MG63 (cell line): ENCODE measurements at regions not wholly inside any gene's neighbourhood (a gene's known extent, or its start where the extent isn't known, plus 50 kb on each side); places are given as distances from the start of the nearest gene placed in this dataset.
"Not testable (repeated sequence)": the region's sequence is repeated elsewhere in the genome, so short reads cannot be mapped to it uniquely, and the experiment has no call there.

ENCODE experiments used
- DNase-seq: peaks from one replicate; pipeline ENCODE4 v3.0.0-alpha.2; 2020
- H3K27me3 ChIP-seq: fragments of 250-450 bp; sonication (Bioruptor Pico); 2 replicates; pipeline ENCODE4 v1.5.1; 2020; ENCODE audit warnings: mild to moderate bottlenecking, moderate library complexity
- H3K36me3 ChIP-seq: fragments of 250-450 bp; sonication (Bioruptor Pico); 2 replicates; pipeline ENCODE4 v1.5.1; 2020; ENCODE audit warnings: mild to moderate bottlenecking, moderate library complexity
- H3K4me3 ChIP-seq: fragments of 250-450 bp; sonication (Bioruptor Pico); 2 replicates; pipeline ENCODE4 v1.5.1; 2020; ENCODE audit warnings: mild to moderate bottlenecking, moderate library complexity
- H3K9me3 ChIP-seq: fragments of 250-450 bp; sonication (Bioruptor Pico); 2 replicates; pipeline ENCODE4 v1.5.1; 2020; ENCODE audit warnings: mild to moderate bottlenecking, moderate library complexity

DNA sequence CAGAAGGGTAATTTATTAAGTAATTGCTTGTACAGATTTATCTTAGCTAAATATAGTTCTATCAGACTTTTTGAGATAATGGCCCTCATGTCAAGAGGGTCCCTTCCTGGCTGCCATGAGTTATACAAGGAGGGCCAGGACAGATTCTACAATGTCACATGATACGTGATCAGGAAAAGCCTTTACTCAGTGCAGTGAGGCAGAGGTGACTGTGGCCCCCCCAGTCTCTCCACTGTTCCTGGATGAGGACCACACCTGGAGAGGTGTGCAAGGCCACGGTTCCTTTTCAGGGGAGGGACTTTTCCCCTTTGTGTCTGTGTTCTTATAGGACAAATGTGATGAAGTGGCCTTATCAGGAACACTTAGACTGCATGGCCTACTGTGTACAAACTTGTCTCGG, 54.3 kb upstream of the LRCH1 start:
- no peaks in the 10 kb centered on the region for H3K36me3 ChIP-seq
- no peak for DNase-seq
- no peaks in the 10 kb centered on the region for H3K9me3 ChIP-seq
- no peaks in the 10 kb centered on the region; the same call in 1 of the 2 replicates for H3K27me3 ChIP-seq
- no peak overlapping the region for H3K4me3 ChIP-seq

DNA sequence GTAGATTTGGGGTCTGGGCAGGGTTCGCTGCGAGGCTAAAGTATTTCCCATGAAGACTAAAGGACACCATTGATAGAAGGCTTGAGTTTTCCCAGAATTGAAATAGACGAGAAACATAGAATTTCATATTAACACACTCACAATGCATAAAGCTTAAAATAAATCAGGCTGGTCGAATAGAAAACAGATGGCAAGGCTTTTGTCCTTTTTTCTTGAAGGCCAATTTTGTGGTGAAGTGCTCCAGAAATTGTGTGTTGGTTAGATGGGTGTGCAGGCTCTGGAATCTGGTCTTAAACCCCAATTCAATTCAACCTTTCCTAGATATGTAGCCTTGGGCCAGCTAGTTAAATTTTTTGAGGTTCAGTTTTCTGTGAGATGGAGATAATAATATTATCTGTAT, 56.9 kb upstream of the LRCH1 start:
- Histone ChIP-seq H3K9me3 (no peaks in the 10 kb centered on the region), H3K36me3 (no peaks in the 10 kb centered on the region), H3K27me3 (no peaks in the 10 kb centered on the region), H3K4me3 (no peak overlapping the region)
- no peak for DNase-seq

DNA sequence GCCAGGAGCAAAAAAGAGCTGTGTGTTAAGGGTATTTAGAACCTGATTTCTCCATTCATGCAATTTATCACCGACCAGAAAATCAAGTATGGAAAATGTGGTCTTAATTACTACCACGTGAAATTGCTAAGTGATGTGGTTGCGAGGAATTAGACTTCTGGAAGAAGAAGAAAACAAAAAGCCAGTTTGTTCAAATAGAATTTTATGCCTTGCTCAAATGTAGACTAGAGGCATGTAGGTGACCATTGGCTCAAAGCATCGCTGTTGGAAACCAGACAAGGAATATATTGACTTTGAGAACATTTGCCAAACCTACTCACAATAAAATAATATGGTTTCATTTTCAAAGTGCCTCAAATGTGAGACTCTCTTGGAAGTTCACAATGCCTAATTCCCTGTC, 57.3 kb upstream of the LRCH1 start:
- no peak for DNase-seq
- no peak overlapping the region for H3K4me3 ChIP-seq
- H3K36me3 ChIP-seq, result no peaks in the 10 kb centered on the region
- H3K27me3 ChIP-seq, result no peaks in the 10 kb centered on the region
- H3K9me3 ChIP-seq, result no peaks in the 10 kb centered on the region

DNA sequence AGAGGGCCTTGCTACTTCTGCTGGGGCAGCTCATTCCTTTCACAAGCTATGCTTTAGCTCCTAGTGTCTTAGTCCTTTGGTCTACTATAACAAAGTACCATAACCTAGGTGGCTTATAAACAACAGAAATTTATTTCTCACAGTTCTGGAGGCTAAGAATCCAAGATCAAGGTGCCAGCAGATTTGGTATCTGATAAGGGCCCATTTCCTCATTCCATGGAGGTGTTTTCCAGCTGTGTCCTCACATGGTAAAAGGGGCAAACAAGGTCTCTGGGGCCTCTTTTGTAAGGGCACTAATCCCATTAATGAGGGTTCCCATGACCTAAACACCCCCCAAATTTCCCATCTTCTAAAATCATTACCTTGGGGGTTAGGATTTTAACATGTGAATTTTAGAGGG, 57.9 kb upstream of the LRCH1 start:
- Histone ChIP-seq H3K4me3 (no peak overlapping the region), H3K27me3 (no peaks in the 10 kb centered on the region), H3K36me3 (no peaks in the 10 kb centered on the region), H3K9me3 (no peaks in the 10 kb centered on the region)
- DNase-seq, result no peak

DNA sequence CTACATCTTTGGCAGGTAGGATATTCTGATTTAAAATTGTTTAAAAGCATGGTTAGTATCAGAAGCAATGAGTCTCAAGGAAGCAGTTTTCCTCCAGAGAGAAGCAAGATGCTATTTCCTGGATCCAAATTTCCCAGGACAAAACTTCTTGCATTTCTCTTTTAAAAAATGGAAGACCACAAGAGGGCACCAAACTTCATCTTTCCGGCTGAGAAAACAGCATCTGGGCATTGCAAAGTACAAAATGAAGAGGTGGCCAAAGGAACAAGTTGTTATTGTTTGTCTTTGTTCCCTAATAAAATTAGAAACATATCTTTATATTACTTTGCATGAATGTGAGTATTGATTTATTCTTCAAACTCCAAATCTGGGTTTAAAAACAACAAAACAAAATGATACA, 60.0 kb upstream of the LRCH1 start:
- Histone ChIP-seq H3K36me3 (no peaks in the 10 kb centered on the region), H3K27me3 (no peaks in the 10 kb centered on the region), H3K4me3 (no peak overlapping the region), H3K9me3 (no peaks in the 10 kb centered on the region)
- DNase-seq, result no peak

DNA sequence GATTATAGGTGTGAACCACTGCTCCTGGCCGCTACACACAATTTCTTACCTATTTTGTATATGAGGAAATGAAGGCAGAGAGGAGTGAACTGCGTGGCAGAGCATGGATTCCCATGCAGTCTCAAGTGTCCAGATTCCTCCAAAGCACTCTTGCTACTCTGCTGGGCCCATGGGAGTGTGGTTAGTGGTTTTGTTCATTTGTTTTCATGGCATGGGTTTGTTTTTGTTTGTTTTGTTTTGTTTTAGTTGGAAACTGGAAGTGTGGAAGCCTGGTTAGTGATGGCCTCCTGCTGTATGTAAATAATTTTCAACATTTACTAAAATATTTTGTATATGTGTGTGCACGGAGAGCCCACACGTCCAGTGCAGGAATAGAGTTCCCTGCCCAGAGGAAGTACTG, 61.3 kb upstream of the LRCH1 start:
- no peak for DNase-seq
- H3K9me3 ChIP-seq, result peaks cover 2% of the 10 kb centered on the region
- no peaks in the 10 kb centered on the region for H3K27me3 ChIP-seq
- no peak overlapping the region for H3K4me3 ChIP-seq
- no peaks in the 10 kb centered on the region for H3K36me3 ChIP-seq

DNA sequence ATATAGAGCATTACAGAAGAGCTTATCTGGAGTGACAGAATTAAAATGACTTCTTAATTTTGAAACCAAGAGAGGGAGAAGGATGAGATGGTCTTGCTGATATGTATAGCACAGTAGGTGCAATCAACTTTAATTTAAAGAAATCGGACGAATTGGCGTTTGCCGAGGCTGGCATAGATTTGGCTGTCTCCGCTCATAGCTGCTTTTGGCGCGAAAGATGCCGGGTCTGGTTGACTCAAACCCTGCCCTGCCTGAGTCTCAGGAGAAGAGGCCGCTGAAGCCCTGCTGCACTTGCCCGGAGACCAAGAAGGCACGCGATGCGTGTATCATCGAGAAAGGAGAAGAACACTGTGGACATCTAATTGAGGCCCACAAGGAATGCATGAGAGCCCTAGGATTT, 62.3 kb upstream of the LRCH1 start:
- not testable (repeated sequence) for DNase-seq, H3K4me3 ChIP-seq, H3K27me3 ChIP-seq, H3K9me3 ChIP-seq, H3K36me3 ChIP-seq

DNA sequence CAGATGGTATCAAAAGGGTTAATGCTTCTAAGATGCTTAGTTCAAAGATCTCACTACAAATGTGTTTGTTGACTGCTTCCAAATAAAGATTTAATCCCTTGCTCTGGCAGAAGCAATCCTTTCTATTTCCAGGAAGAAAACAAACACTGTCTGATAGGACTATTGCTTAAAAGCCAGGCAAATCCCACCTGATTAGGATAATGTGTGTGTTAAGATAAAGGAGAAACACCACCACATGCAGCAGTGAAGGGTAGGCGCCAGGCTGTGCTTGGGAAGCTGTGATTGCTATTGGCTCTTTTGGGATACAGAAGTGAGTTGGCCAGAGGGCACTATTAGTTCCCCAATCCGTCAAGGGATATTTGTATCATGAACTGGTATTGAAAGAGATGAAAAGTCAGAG, 62.8 kb upstream of the LRCH1 start:
- no peaks in the 10 kb centered on the region for H3K27me3 ChIP-seq
- H3K36me3 ChIP-seq, result no peaks in the 10 kb centered on the region
- no peak overlapping the region for H3K4me3 ChIP-seq
- no peak for DNase-seq
- H3K9me3 ChIP-seq, result peaks cover 9% of the 10 kb centered on the region

DNA sequence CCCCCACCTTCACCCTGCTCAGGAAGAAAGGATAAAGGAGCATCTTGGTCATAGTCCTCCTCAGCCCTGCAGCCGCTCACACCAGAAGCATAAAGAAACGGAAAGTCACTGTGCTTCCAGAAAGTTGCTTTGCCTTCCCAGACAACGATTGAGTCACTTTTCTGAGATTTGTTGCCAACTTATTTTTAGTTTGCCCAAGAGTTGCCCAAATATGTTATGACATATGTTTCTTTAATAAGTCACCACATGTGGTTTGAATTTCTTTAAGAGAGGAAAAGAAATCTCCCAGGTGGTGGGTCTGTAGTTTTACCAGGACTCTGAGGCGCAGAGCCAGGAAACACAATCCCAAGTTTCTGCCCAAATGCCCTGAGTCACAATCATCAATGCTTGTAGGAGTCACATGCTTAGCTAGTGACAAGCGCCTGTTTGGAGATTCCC, 63.4 kb upstream of the LRCH1 start:
- Histone ChIP-seq H3K27me3 (no peaks in the 10 kb centered on the region), H3K9me3 (peaks cover 14% of the 10 kb centered on the region), H3K36me3 (no peaks in the 10 kb centered on the region), H3K4me3 (no peak overlapping the region)
- peak; percentile 88 for DNase-seq

DNA sequence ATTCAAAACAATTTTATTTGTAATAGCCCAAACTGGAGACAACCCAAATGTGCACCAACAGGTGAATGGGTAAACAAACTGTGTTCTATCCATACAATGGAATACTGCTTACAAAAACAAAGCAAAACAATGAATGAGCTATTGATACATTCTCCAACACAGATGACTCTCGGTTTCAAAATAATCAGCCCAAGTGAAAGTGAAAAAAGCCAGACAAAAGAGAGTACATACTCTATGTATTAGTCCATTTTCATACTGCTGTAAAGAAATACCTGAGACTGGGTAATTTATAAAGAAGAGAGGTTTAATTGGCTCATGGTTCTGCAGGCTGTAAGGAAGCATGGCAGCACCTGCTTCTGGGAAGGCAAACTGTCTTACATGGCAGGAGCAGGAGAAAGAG, 65.2 kb upstream of the LRCH1 start:
- H3K9me3 ChIP-seq, result peaks cover 23% of the 10 kb centered on the region
- H3K4me3 ChIP-seq, result no peak overlapping the region
- H3K27me3 ChIP-seq, result no peaks in the 10 kb centered on the region
- no peak for DNase-seq
- H3K36me3 ChIP-seq, result no peaks in the 10 kb centered on the region

DNA sequence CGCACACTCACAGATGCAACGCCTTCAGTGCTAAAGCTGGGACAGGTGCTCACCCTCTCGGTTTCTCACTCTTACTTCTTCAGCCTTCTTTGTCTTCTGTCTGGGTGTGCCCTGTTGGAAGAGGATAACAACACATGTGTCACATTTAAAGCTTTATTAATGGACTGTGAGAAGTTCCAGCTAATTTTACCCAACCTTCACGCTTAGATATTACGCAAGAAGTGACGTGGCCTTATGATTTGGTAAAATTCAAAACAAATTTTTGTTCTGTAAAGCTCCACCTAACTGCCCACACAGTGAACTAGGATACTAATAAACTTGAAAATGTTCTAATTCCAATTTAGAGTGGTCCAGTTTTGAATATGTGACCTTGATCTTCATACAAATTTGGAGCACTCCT, 66.7 kb upstream of the LRCH1 start:
- Histone ChIP-seq H3K27me3 (no peaks in the 10 kb centered on the region), H3K9me3 (peaks cover 23% of the 10 kb centered on the region), H3K36me3 (no peaks in the 10 kb centered on the region), H3K4me3 (no peak overlapping the region)
- no peak for DNase-seq

DNA sequence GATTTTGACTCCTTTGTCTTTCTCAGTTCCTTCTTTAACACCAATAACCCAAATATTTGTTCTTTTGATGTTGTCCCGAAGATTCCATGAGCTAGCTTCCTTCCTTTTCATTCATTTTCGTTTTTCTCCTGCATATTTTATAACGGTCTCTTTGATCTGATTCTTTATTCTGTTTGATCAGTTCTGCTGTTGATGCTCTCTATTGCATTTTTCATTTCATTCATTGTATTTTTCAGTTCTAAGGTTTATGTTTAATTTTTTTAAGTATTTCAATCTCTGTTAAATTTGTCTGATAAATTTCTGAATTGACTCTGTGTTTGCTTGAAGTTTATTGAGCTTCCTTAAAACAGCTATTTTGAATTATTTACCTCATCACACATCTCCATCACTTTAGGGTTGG, 68.4 kb upstream of the LRCH1 start:
- Histone ChIP-seq H3K9me3 (peaks cover 23% of the 10 kb centered on the region), H3K36me3 (no peaks in the 10 kb centered on the region), H3K4me3 (no peak overlapping the region), H3K27me3 (no peaks in the 10 kb centered on the region)
- no peak for DNase-seq

DNA sequence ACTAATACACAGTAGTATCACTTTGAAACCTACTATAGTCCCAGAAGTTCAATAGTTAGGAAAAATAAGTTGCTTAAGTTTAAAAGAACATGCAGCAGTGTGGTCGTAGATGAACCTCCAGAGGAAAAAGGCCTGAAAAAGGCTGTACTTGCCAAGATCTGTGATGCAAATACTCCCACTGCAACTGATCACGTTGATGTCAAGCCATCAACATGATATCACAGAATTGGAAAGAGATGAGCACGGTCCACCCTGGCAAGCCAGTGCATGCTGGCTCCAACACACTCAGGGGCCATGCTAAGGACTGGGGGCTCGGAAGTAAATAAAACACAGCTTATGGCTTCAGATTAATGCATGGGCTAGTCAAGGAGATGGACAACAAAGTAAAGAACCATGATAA, 71.8 kb upstream of the LRCH1 start:
- H3K9me3 ChIP-seq, result peaks cover 16% of the 10 kb centered on the region
- H3K4me3 ChIP-seq, result no peak overlapping the region
- no peak for DNase-seq
- H3K27me3 ChIP-seq, result no peaks in the 10 kb centered on the region
- no peaks in the 10 kb centered on the region for H3K36me3 ChIP-seq

DNA sequence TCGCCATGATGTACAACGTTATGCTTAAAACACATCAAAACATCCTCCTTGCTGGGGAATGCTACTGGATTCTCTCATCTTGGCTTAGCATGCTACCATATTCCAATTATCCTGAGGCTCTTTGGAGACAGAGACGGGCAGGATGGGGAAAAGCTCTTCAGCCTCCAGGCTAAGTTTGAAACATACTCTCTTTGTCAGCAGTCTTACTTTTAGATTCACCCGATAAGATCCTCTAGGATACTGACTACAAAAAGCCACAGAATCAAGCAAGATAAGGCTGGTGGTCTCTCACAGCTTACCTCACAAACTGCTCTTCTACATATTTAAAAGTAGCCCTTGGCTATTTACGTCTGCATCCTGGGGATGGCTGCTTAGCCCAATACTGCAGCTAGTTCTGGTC, 72.8 kb upstream of the LRCH1 start:
- no peaks in the 10 kb centered on the region for H3K36me3 ChIP-seq
- no peak overlapping the region for H3K4me3 ChIP-seq
- no peak for DNase-seq
- H3K9me3 ChIP-seq, result peaks cover 14% of the 10 kb centered on the region
- no peaks in the 10 kb centered on the region for H3K27me3 ChIP-seq

DNA sequence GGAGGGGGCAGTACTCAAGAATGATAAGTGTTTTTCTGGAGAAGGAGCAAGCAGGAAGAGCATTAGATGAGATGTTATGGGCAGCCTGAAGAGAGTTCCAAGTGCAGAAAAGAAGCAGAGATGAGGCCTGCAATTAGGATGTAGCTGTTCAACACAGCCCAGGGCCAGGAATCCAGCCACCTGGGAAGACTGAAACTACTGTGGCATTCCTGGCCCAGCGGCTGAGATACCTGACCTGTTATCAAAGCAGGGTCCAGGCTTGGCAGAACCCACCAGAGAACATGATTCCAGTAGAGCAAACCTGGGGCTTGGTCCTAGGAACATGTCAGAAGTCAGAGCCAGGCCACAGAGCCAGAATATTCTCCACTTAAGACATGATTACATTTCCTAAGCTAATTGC, 73.3 kb upstream of the LRCH1 start:
- no peak overlapping the region for H3K4me3 ChIP-seq
- H3K9me3 ChIP-seq, result peaks cover 9% of the 10 kb centered on the region
- DNase-seq, result no peak
- H3K36me3 ChIP-seq, result no peaks in the 10 kb centered on the region
- no peaks in the 10 kb centered on the region for H3K27me3 ChIP-seq

DNA sequence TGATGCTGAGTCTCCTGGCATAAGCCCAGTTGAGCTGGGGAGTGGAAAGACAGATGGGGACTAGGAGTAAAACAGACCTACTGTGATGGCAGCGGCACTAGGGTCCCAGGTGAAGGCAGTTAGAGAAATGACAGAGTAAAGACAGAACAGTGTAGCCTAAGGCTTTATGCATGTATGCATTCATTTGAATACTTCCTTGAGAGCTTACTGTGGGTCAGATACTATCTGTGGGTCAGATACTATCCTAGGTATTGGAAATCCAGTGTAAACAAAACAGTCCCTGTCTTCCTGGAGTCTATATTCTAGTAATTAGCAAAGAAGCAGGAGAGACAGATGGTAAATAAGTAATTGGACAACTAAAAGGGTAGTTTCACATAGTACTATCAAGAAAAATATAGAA, 73.7 kb upstream of the LRCH1 start:
- Histone ChIP-seq H3K27me3 (no peaks in the 10 kb centered on the region), H3K4me3 (no peak overlapping the region), H3K9me3 (peaks cover 5% of the 10 kb centered on the region), H3K36me3 (no peaks in the 10 kb centered on the region)
- no peak for DNase-seq

DNA sequence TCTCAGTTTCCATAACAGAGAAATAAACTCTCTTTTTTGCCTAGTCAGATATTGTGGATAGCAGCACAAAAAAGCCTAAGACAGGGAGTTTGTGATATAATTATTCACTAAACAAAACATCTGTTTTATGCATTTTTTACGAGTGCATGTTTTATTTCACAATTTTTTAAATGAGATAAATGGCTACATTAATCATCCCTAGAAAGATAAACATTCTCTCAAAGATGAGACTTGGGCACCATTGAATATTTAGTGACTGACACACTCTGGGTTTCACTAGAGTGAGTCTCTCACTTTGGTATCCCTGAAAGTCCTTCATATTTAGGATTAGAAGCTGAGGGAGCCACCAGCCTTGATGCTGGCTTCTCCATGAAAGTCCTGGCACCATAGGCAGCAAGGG, 74.3 kb upstream of the LRCH1 start:
- Histone ChIP-seq H3K4me3 (no peak overlapping the region), H3K9me3 (no peaks in the 10 kb centered on the region; the same call in 1 of the 2 replicates), H3K27me3 (no peaks in the 10 kb centered on the region), H3K36me3 (no peaks in the 10 kb centered on the region)
- DNase-seq, result no peak

DNA sequence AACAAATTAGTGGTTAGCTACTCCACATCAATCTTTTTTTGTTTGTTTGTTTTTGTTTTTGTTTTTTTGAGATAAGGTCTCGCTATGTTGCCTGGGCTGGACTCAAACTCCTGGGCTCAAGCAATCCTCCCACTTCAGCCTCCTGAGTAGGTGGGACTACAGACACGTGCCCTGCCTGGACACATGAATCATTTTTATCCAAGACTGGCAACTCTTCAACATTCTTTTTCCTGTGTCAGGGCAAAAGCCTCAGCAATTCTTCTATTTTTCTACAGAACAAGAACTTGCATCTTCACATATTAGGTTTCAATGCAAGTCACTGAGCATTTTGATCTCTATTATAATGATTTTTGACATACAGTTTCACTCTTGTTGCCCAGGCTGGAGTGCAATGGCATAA, 76.8 kb upstream of the LRCH1 start:
- Histone ChIP-seq H3K4me3 (no peak overlapping the region), H3K9me3 (no peaks in the 10 kb centered on the region), H3K27me3 (no peaks in the 10 kb centered on the region), H3K36me3 (no peaks in the 10 kb centered on the region)
- peak; percentile 22 for DNase-seq

DNA sequence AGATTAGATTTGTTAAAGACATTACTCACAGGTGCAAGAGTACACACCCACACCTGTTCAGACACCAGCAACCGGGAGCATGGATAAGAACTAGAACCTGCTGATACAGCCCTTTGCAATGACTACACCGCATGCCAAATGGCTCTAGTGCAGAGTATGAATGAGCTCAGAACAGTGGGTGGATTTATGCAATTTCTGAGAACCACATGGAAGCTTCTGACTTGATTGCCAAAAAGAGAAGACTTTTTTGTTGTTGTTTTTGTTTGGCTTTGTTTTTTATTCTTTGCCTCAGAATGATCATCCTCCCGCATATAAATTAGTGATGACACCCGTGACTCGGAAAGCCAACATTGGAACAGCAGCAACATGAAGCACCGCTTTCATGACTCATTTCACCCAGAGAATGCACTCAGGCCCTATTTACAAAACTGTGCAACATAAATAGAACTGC, 77.4 kb upstream of the LRCH1 start:
- H3K27me3 ChIP-seq, result no peaks in the 10 kb centered on the region
- peak; percentile 60 for DNase-seq
- no peak overlapping the region for H3K4me3 ChIP-seq
- H3K9me3 ChIP-seq, result no peaks in the 10 kb centered on the region
- H3K36me3 ChIP-seq, result no peaks in the 10 kb centered on the region
